ENCODE measurements at regions not wholly inside any gene's neighbourhood (a gene's known extent, or its start where the extent isn't known, plus 50 kb on each side); places are given as distances from the start of the nearest gene placed in this dataset.

DNA sequence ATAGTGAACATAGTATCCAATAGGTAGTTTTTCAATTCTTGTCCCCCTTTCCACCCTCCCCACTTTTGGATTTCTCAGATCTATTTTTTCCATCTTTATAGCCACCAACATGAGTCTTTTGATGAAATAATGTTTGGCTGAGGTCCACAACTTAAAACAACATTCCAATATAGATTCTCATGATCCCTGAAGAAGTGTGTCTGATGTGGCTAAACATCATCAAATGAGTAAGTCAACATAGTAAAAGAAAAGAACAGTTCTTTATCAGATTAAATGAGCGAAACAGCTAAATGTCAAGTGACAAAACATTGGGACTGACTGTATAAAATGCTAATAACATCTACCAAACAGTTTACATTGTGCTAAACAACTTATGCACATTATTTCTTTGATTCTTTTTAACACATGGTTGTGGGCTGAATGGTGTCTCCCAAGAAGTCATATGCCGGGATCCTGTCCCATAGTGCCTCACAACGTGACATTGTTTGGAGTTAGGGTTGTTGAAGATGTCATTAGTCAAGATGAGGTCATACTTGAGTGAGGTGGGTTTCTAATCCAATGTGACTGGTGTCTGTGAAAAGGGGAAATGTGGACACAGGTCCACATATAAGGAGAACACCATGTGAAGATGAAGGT, 453.6 kb downstream of the LTN1 start (continued):
- no peak for TF ChIP-seq ELF4 (CRISPR knock-in tag; IDR thresholded peaks at IDR 0.05; ENCODE audit: low read depth)
- no peak for TF ChIP-seq ZNF138 (CRISPR knock-in tag; conservative IDR thresholded peaks at IDR 0.05)
- TF ChIP-seq NR2C2 (CRISPR knock-in tag; IDR thresholded peaks at IDR 0.05), result no peak
- no peak for TF ChIP-seq ESRRA (CRISPR knock-in tag; IDR thresholded peaks at IDR 0.05; ENCODE audit: borderline replicate concordance)
- TF ChIP-seq, protein P1, sequence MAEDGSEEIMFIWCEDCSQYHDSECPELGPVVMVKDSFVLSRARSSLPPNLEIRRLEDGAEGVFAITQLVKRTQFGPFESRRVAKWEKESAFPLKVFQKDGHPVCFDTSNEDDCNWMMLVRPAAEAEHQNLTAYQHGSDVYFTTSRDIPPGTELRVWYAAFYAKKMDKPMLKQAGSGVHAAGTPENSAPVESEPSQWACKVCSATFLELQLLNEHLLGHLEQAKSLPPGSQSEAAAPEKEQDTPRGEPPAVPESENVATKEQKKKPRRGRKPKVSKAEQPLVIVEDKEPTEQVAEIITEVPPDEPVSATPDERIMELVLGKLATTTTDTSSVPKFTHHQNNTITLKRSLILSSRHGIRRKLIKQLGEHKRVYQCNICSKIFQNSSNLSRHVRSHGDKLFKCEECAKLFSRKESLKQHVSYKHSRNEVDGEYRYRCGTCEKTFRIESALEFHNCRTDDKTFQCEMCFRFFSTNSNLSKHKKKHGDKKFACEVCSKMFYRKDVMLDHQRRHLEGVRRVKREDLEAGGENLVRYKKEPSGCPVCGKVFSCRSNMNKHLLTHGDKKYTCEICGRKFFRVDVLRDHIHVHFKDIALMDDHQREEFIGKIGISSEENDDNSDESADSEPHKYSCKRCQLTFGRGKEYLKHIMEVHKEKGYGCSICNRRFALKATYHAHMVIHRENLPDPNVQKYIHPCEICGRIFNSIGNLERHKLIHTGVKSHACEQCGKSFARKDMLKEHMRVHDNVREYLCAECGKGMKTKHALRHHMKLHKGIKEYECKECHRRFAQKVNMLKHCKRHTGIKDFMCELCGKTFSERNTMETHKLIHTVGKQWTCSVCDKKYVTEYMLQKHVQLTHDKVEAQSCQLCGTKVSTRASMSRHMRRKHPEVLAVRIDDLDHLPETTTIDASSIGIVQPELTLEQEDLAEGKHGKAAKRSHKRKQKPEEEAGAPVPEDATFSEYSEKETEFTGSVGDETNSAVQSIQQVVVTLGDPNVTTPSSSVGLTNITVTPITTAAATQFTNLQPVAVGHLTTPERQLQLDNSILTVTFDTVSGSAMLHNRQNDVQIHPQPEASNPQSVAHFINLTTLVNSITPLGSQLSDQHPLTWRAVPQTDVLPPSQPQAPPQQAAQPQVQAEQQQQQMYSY (CRISPR knock-in tag; IDR thresholded peaks at IDR 0.05), result no peak

DNA sequence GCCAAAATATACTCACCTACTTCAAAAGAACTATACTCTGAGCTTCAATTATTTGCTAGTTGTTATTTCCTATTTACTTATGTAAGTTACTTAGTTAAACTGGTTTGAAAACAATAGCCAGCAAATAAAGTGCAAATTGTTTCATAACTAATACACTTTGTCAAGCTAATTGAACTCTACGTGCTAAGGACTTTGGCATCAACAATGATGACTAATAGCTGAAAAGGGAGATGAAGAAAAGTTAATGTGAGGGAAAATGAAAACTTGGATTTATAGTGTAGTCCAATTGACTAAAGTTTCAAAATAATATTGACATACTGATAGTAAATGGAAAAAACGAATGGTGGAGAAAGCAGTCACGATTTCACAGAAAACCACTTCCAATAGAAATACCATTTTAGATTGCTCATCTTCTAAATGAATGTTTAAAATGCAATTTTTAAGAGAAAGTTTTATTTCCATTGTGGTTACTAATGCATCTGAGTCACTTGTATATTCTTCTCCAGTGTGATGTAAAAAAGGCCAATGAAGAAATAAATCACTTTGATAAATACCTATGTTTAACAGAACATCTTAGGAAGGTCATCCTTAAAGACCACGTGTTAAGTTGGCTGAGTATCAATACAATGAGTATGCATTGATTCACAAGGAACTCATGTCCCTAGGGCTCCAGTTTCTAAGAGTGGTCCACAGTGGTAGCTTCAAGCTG, 455.2 kb downstream of the LTN1 start:
- DNase-seq (ENCODE audit: low spot score), result no peak
- Mint-ChIP-seq H3K27ac (no peak overlapping the region), H3K27me3 (ENCODE audit: low read depth) (no peaks in the 10 kb centered on the region), H3K4me3 (no peak overlapping the region), H3K9me3 (peaks cover 17% of the 10 kb centered on the region), H3K36me3 (no peaks in the 10 kb centered on the region), H3K4me1 (peaks cover 13% of the 10 kb centered on the region)
- no peak for ATAC-seq
- ChIA-PET POLR2A (no interaction called here), CTCF (interaction anchor here (0.7 kb wide), 1 partner anchor 20 kb away, joined by 3 read pairs; no protein-coding TSS in a partner anchor)
- TF ChIP-seq MYBL2 (CRISPR knock-in tag; IDR thresholded peaks at IDR 0.05) (no peak), IRF2 (CRISPR knock-in tag; IDR thresholded peaks at IDR 0.05; ENCODE audit: borderline replicate concordance, low read depth) (no peak), E2F1 (CRISPR knock-in tag; IDR thresholded peaks at IDR 0.05) (no peak), ATF6 (CRISPR knock-in tag; IDR thresholded peaks at IDR 0.05) (no peak), SOX15 (CRISPR knock-in tag; IDR thresholded peaks at IDR 0.05) (no peak), HMGXB4 (CRISPR knock-in tag; IDR thresholded peaks at IDR 0.05) (no peak)
- TF ChIP-seq, protein P2, sequence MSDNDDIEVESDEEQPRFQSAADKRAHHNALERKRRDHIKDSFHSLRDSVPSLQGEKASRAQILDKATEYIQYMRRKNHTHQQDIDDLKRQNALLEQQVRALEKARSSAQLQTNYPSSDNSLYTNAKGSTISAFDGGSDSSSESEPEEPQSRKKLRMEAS (CRISPR knock-in tag; IDR thresholded peaks at IDR 0.05), result no peak

GRCh38 chr21:28532446-28532845, 460.2 kb downstream of the LTN1 start:
- Mint-ChIP-seq H3K9me3 (peaks cover 12% of the 10 kb centered on the region), H3K4me1 (no peaks in the 10 kb centered on the region), H3K4me3 (no peak overlapping the region), H3K27ac (no peak overlapping the region), H3K27me3 (ENCODE audit: low read depth) (no peaks in the 10 kb centered on the region), H3K36me3 (no peaks in the 10 kb centered on the region)
- DNase-seq (ENCODE audit: low spot score) (no peak), ATAC-seq (no peak)
- ChIA-PET POLR2A (no interaction called here), CTCF (no interaction called here)
- TF ChIP-seq, protein P3, sequence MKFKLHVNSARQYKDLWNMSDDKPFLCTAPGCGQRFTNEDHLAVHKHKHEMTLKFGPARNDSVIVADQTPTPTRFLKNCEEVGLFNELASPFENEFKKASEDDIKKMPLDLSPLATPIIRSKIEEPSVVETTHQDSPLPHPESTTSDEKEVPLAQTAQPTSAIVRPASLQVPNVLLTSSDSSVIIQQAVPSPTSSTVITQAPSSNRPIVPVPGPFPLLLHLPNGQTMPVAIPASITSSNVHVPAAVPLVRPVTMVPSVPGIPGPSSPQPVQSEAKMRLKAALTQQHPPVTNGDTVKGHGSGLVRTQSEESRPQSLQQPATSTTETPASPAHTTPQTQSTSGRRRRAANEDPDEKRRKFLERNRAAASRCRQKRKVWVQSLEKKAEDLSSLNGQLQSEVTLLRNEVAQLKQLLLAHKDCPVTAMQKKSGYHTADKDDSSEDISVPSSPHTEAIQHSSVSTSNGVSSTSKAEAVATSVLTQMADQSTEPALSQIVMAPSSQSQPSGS (CRISPR knock-in tag; IDR thresholded peaks at IDR 0.05; ENCODE audit: borderline replicate concordance, low read depth), result no peak
- TF ChIP-seq JAZF1 (CRISPR knock-in tag; IDR thresholded peaks at IDR 0.05) (no peak), ELF4 (CRISPR knock-in tag; IDR thresholded peaks at IDR 0.05; ENCODE audit: low read depth) (no peak), ZBTB21 (CRISPR knock-in tag; IDR thresholded peaks at IDR 0.05; ENCODE audit: borderline replicate concordance) (no peak)
